HUES48 (cell line): ENCODE measurements at regions not wholly inside any gene's neighbourhood (a gene's known extent, or its start where the extent isn't known, plus 50 kb on each side); places are given as distances from the start of the nearest gene placed in this dataset.

Source experiments
- H3K27ac ChIP-seq: one replicate; pipeline ENCODE4 v1.7.0; 2013; ENCODE audit warnings: low read depth, low read length, inconsistent platforms
- H3K27me3 ChIP-seq: 2 replicates; pipeline ENCODE4 v1.6.1; 2013; ENCODE audit warnings: mild to moderate bottlenecking, low read length; ENCODE audit not compliant: control insufficient read depth, insufficient read depth
- H3K36me3 ChIP-seq: 2 replicates; pipeline ENCODE4 v1.6.1; 2013; ENCODE audit warnings: low read length; ENCODE audit not compliant: control insufficient read depth, insufficient read depth
- H3K4me1 ChIP-seq: 2 replicates; pipeline ENCODE4 v1.6.1; 2013; ENCODE audit warnings: mild to moderate bottlenecking, low read length; ENCODE audit not compliant: control insufficient read depth, insufficient read depth
- H3K4me3 ChIP-seq: 2 replicates; pipeline ENCODE4 v1.5.1; 2013; ENCODE audit warnings: mild to moderate bottlenecking, low read depth, low read length
- H3K9ac ChIP-seq: 2 replicates; pipeline ENCODE4 v1.6.1; 2013; ENCODE audit warnings: mild to moderate bottlenecking, low read depth, low read length, moderate library complexity
- H3K9me3 ChIP-seq: 2 replicates; pipeline ENCODE4 v1.6.1; 2013; ENCODE audit warnings: low read length; ENCODE audit not compliant: control insufficient read depth, insufficient read depth

DNA sequence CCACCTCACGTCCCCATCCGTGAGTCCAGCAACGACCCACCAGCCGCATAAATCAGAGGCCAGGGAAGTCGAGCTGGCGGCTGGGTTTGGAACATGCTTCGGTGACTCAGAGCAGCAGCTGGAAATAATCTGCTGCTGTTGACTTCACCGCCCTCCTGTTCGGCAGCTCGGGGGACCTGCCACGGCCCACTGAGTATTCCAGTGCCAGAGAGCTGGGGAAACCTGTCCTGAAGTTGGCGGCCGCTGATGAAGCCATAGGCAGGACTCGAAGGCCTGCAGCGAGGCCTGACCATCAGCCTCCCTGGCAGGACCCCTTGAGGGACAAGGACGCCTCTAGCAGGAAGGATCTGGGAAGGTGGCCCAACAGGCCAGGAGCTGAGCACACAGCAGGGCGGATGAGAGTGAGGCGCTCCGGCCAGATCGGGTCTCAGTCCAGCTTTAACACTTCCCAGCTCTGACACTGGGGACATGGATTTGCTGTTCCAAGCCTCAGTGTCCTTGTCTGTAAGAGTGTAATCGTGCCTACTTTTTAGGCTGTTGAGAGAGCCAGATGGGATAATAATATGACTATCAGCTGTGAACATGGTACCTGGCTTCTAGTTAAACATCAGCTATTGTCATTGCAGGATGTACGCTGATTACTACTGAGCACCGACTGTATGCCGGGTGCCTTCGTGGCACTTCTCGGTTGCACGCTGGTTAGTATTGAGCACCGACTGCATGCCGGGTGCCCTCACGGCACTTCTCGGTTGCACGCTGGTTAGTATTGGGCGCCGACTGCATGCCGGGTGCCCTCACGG, 50.4 kb upstream of the CIBAR2 start:
- peaks cover 9% of the 10 kb centered on the region; the same call in 1 of the 2 replicates for H3K4me1 ChIP-seq
- H3K36me3 ChIP-seq, result no peaks in the 10 kb centered on the region
- H3K4me3 ChIP-seq, result no peak overlapping the region

DNA sequence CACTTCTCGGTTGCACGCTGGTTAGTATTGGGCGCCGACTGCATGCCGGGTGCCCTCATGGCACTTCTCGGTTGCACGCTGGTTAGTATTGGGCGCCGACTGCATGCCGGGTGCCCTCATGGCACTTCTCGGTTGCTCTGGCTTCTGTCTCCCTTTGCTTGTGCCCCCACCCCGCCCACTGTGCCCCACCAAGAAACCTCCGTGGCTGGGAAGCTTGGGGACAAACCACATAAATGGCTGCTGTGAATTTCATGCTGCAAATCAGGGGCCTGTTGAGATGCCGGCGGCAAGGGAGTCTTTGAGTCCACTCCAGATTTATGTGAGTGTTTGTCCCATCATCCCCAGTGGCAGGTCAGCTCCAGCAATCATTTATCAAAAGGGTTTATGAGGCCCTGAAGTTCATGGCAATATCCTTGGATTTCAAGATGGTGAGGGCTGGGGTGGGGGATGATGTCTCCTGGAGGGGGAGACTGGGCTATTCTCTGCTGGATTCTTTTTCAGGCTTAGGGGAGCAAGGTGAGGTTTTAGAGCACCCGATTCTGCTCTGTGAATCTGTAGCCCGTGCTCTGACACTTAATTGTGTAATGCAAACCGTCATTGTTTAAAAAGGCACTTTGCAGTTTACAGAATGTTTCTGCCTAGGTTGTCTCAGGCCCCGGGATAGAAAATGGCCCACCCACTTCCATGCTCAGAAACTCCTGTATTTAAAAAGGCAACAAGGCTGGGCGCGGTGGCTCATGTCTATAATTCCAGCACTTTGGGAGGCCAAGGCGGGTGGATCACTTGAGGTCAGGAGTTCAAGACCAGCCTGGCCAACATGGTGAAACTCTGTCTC, 51.2 kb upstream of the CIBAR2 start:
- Histone ChIP-seq H3K27ac (no peak overlapping the region), H3K36me3 (no peaks in the 10 kb centered on the region), H3K9ac (no peak overlapping the region), H3K4me1 (peaks cover 13% of the 10 kb centered on the region), H3K4me3 (no peak overlapping the region), H3K9me3 (no peaks in the 10 kb centered on the region), H3K27me3 (no peaks in the 10 kb centered on the region; the same call in 1 of the 2 replicates)

More for the DNA sequence above, 50.4 kb upstream of the CIBAR2 start:
- Histone ChIP-seq H3K27ac (no peak overlapping the region), H3K9me3 (no peaks in the 10 kb centered on the region), H3K9ac (no peak overlapping the region), H3K27me3 (no peaks in the 10 kb centered on the region)

DNA sequence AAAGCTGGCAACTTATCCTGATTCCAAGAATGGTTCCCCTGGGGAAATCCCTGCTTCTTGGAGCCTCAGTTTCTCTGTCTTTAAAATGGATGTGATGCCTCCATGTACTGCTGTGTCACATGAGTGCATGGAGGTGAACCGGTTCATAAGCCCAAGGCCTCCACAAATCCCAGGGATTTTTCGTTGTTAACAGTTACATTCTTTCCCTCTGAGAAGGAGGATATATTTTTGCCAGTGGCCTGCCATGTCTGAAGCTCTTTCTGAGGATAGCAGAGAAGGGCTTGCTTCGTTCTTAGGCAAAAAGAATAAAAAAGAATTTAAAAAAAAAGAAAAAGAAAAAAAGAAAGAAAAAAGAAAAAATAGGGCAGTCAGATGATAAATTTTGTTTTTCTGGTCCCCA, 52.2 kb upstream of the CIBAR2 start:
- Histone ChIP-seq H3K4me3 (no peak overlapping the region), H3K9ac (no peak overlapping the region), H3K9me3 (no peaks in the 10 kb centered on the region), H3K4me1 (peaks cover 13% of the 10 kb centered on the region), H3K27ac (no peak overlapping the region), H3K36me3 (no peaks in the 10 kb centered on the region), H3K27me3 (no peaks in the 10 kb centered on the region; the same call in 1 of the 2 replicates)

DNA sequence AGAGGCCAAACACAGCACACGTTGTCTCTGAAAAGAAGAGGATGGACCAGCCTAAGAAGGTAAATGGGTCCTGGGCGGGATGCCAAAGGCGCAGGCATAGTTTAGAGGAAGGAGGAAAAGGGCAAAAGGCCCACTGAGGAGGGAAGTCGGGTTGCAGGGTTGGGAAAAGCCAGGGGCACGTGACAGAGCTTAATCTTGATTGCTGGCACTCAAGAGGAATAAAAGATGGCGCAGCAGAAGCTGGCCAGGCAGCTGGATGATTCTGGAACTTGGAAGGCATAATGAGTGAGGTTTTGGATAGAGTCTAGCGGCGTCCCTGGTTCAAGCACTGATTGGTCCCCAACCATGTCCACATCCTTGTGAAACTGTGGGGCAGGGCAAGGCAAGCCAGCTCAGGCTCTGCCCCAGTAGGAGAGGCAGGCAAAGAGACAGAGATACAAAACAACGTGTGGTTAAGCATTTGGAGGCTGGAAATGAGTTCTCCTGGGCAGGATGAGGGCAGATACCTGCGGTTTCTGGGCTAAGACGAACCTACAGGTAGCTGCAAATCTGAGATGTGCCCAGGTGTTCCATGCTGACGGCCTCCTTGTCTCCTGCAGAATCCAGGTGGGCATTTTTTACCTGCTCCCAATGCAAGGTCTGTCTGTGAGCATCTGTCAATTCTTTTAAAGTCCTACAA, 52.7 kb upstream of the CIBAR2 start:
- Histone ChIP-seq H3K9me3 (no peaks in the 10 kb centered on the region), H3K9ac (no peak overlapping the region), H3K36me3 (no peaks in the 10 kb centered on the region), H3K27me3 (peaks cover 5% of the 10 kb centered on the region), H3K4me1 (peaks cover 13% of the 10 kb centered on the region), H3K4me3 (no peak overlapping the region), H3K27ac (no peak overlapping the region)

DNA sequence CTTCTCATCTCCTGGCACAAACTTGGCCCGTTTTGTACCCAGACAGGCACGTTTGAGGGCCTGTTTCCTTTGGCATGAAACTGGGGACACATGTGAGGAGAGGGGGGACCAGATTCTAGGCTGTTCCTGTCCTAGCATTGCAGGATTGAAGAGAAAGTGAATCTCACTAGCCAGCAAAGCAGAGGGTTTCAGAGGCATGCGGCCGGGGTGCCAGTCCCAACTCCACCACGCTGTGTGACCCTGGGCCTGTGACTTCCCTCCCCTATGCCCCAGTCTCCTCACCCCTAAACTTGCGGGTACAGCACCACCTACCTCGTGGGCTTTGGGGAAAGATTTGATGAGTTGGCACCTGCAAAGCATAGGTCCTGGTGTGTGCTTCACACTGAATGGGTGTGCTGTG, 53.5 kb upstream of the CIBAR2 start:
- Histone ChIP-seq H3K9me3 (no peaks in the 10 kb centered on the region), H3K36me3 (no peaks in the 10 kb centered on the region), H3K9ac (no peak overlapping the region), H3K27ac (no peak overlapping the region), H3K4me1 (peaks cover 13% of the 10 kb centered on the region), H3K27me3 (peaks cover 13% of the 10 kb centered on the region), H3K4me3 (no peak overlapping the region)

DNA sequence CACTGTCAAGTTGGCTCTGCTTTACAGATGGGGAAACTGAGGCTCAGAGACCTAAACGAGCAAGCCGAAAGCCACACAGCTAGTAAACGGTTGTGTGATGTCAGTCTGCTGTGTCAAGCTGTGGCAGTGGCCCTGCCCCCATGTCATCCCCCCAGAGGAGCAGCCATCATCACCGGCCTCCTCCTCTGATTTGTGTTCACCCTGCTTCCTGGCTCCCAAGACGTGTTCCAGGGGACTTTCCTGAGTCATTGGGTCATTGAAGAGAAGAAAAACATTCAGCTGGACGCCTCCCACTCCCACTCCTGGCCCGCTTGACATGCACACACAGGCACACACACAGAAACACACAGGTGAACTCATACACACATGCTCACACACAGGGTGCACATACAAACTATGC, 54.0 kb upstream of the CIBAR2 start:
- Histone ChIP-seq H3K27ac (no peak overlapping the region), H3K36me3 (no peaks in the 10 kb centered on the region), H3K9ac (no peak overlapping the region), H3K4me1 (peaks cover 13% of the 10 kb centered on the region), H3K9me3 (no peaks in the 10 kb centered on the region), H3K4me3 (no peak overlapping the region), H3K27me3 (peaks cover 17% of the 10 kb centered on the region)

DNA sequence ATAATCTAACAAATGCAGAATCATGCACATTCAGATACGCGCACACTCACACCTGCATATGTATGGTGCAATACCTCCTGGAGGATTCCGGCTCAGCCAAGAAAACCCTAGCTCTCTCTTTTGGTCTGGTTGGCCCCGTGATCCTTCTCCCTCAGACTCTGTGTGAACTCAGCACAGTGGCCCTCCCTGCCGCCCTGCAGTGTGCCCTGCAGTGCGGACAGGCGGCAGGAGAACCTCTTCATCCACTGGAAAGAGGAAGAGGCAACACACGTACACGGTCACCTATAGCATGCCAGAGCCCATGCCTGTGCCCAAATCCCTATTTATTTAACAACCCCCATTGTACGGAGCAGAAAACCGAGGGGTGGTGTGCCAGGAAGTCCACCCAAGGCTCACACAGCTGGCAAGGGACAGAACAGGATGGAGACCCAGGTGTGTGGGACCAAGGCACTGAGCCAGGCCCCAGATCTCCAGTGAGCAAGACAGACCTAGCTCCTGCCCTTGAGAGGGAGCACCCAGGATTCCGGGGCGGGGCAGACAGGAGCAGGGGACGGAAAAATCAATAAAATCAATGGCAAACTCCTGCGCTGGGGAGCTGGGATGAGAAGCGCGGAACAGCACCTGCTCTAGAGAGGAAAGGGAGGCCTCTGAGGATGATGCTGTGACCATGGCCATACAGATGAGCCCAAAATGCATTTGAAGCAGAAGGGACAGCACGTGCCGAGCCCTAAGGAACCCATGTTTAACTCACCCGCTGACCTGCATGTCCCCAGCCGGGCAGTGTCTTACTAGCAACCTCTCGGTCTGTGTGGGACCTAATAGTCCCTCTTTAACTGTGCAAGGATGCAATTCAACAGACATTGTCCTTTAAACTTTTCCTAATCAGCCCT, 54.7 kb upstream of the CIBAR2 start:
- Histone ChIP-seq H3K27ac (no peak overlapping the region), H3K4me1 (peaks cover 13% of the 10 kb centered on the region), H3K4me3 (no peak overlapping the region), H3K27me3 (peaks cover 17% of the 10 kb centered on the region), H3K36me3 (no peaks in the 10 kb centered on the region), H3K9me3 (no peaks in the 10 kb centered on the region), H3K9ac (no peak overlapping the region)

DNA sequence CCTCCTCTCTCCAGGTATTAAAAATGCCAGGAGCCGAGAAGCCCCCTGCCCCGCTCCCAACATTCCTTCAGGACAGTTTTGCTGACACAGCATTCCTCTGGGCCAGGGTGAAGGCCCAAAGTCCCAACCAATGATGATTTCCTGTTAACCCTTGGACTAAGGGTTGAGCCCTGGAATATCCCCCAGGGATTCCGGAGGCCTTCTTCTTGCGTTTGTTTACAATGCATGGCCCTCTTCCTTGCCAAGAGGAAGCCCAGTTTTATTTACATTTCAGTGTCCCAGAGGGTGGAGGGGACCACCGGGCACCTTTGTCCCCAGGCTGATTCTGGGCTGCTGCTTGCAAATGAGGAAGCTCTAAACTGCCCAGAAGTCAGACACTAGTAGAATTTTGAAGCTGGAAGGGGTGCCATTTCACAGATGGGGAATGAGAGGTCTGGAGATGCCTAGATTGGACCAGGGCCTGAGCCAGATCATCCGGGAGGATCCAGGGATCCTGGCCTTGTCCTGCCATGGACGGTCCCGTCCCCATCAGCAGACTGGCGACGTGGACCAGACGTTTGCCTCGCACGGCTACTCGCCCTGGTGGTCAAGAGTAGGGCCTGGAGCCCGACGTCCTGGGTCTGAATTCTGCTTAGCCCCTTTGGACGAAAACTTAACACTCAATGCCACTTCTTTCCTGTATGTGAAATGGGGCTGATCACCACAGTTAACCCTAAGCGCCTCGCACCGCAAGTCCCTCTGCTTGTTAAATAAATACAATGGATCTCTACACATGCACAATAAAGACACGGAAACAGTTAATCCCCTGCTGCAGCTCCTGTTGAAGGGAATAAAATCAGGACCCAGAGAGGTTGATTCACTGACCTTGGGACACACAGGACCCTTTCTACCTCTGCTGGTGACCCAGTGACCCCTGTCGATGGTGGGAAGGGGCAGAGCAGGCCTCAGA, 55.6 kb upstream of the CIBAR2 start:
- peaks cover 14% of the 10 kb centered on the region for H3K4me1 ChIP-seq
- peak overlapping the region; percentile 16 for H3K27ac ChIP-seq
- H3K36me3 ChIP-seq, result no peaks in the 10 kb centered on the region
- peaks cover 17% of the 10 kb centered on the region for H3K27me3 ChIP-seq
- no peak overlapping the region for H3K9ac ChIP-seq
- H3K9me3 ChIP-seq, result no peaks in the 10 kb centered on the region
- H3K4me3 ChIP-seq, result peak overlapping the region; percentile 47

DNA sequence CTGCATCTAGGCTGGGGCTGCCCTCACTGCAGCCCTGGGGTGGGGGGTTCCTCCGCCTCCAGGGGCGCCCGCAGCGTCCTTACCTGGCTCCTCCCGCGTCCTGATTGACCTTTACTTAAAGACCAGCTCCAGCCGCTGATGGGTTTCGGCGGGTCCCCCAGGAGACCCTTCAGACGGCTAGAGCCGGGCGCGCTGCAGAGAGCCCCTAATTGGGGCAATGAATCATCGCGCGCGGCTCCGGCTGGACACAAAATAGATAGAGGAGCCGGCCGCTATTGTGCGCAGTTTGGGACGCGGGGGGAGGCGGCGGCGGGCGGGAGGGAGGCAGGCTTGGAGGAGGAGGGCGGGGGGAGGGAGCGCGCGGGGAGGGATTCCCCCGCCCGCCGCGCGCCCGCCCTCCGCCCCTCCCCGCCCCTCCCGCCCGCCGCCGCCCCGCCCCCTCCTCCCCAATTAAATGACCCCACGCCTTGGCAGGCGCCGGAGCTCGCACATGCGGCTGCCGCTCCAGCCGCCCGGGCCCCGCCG, 56.5 kb upstream of the CIBAR2 start:
- H3K27ac ChIP-seq, result no peak overlapping the region
- H3K36me3 ChIP-seq, result no peaks in the 10 kb centered on the region
- no peaks in the 10 kb centered on the region for H3K9me3 ChIP-seq
- peaks cover 23% of the 10 kb centered on the region for H3K4me1 ChIP-seq
- peak overlapping the region; percentile 47 for H3K4me3 ChIP-seq
- H3K9ac ChIP-seq, result no peak overlapping the region
- H3K27me3 ChIP-seq, result peaks cover 17% of the 10 kb centered on the region
